HepG2 (cell line): ENCODE measurements at regions not wholly inside any gene's neighbourhood (a gene's known extent, or its start where the extent isn't known, plus 50 kb on each side); places are given as distances from the start of the nearest gene placed in this dataset.

Experiments used
- ATAC-seq: fragments of 200-7000 bp; cut with Tn5 transposase; 3 replicates; pipeline ENCODE4 v1.9.1; 2020; ENCODE audit warnings: mild to moderate bottlenecking, moderate library complexity
- BruUV-seq: library from RNA; stranded (reverse); fragments of 400-500 nt; replicated peaks from 2 replicates; lab custom pipeline; 2021; lab: Mats Ljungman, UMichigan
- CTCF ChIA-PET: fragments of 300-600 bp; formaldehyde crosslinking; extraction: SDS; loops from one replicate; lab custom pipeline; 2021; ENCODE audit warnings: low total read pairs, inconsistent platforms, low intra/inter-chr PET ratio; lab: Yijun Ruan, JAX
- POLR2A ChIA-PET: fragments of 350-600 bp; sonication (Branson Sonifier 250); formaldehyde crosslinking; loops from one replicate; lab custom pipeline; 2020; ENCODE audit warnings: antibody characterized with exemption, inconsistent platforms; lab: Yijun Ruan, JAX
- DNase-seq: peaks from one replicate; pipeline ENCODE4 v3.0.0-alpha.2; 2015; ENCODE audit warnings: low spot score
- FAIRE-seq: peaks from 3 replicates; lab custom pipeline; 2011; peaks lifted over from hg19 to GRCh38; lab: Jason Lieb, UNC
- H2AFZ ChIP-seq: one replicate; pipeline ENCODE4 v1.6.1; 2011; ENCODE audit warnings: low read length, inconsistent platforms
- H3K27ac ChIP-seq: fragments of 300-600 bp; 3 replicates; pipeline ENCODE4 v1.8.0; 2011; ENCODE audit warnings: mixed run types, mild to moderate bottlenecking, mixed read lengths, low read length, inconsistent platforms; ENCODE audit not compliant: insufficient read depth; ENCODE audit errors: extremely low read length
- H3K27me3 ChIP-seq, 2 experiments: fragments of 200-600 bp in 1 of 2; 2 replicates in 1 of 2; 3 replicates in 1 of 2; pipeline versions ENCODE4 v1.6.0 to v1.8.0; 2011; ENCODE audit warnings: low read length in 2 of 2, mild to moderate bottlenecking in 2 of 2, moderate library complexity in 2 of 2, inconsistent platforms in 1 of 2; ENCODE audit not compliant: insufficient read depth in 2 of 2, control insufficient read depth in 1 of 2
- H3K36me3 ChIP-seq, 2 experiments: fragments of 200-600 bp in 1 of 2; replicated peaks in 1 of 2; 2 replicates in 1 of 2; 3 replicates in 1 of 2; pipeline versions ENCODE4 v1.5.1 to v1.8.0; 2011; ENCODE audit warnings: low read length in 2 of 2, inconsistent platforms in 1 of 2; ENCODE audit not compliant: insufficient read depth in 2 of 2, control insufficient read depth in 1 of 2
- H3K4me1 ChIP-seq: 2 replicates; pipeline ENCODE4 v1.5.1; 2012; ENCODE audit warnings: low read length, inconsistent platforms; ENCODE audit not compliant: insufficient read depth
- H3K4me2 ChIP-seq: 2 replicates; pipeline ENCODE4 v1.6.0; 2011; ENCODE audit warnings: low read depth, low read length, inconsistent platforms
- H3K4me3 ChIP-seq, 3 experiments: fragments of 200-600 bp in 1 of 3; sonication (generic), shearing (Covaris generic) in 1 of 3; replicated peaks in 1 of 3; 2 replicates each; pipeline ENCODE4 v1.5.1; 2011 to 2016; ENCODE audit warnings: low read length in 3 of 3, inconsistent platforms in 2 of 3, low read depth in 2 of 3, mild to moderate bottlenecking in 2 of 3, control low read depth in 1 of 3, mixed read lengths in 1 of 3; ENCODE audit not compliant: insufficient read depth in 1 of 3
- H3K79me2 ChIP-seq: one replicate; pipeline ENCODE4 v1.6.1; 2011; ENCODE audit warnings: low read length, inconsistent platforms; ENCODE audit not compliant: insufficient read depth
- H3K9ac ChIP-seq: 2 replicates; pipeline ENCODE4 v1.6.0; 2011; ENCODE audit warnings: mild to moderate bottlenecking, low read depth, low read length, inconsistent platforms; ENCODE audit not compliant: insufficient read depth
- H3K9me3 ChIP-seq: 2 replicates; pipeline ENCODE4 v1.5.1; 2012; ENCODE audit warnings: mild to moderate bottlenecking, low read length
- H4K20me1 ChIP-seq: 2 replicates; pipeline ENCODE4 v1.6.0; 2011; ENCODE audit warnings: inconsistent platforms, mild to moderate bottlenecking, low read length, moderate library complexity; ENCODE audit not compliant: insufficient read depth
- EED ChIP-seq: sonication (generic); formaldehyde crosslinking; IDR thresholded peaks from 2 replicates; pipeline ENCODE4 v1.5.0; 2020; ENCODE audit warnings: mild to moderate bottlenecking, missing genetic modification reagents
- MIER3 ChIP-seq: IDR thresholded peaks from 2 replicates; pipeline ENCODE4 v1.6.1; 2016; ENCODE audit warnings: missing compliant biosample characterization, borderline replicate concordance
- MTA3 ChIP-seq: sonication (generic); formaldehyde crosslinking; IDR thresholded peaks from 2 replicates; pipeline ENCODE4 v1.4.0; 2020; ENCODE audit warnings: missing genetic modification reagents
- TBX2 ChIP-seq: sonication (generic); formaldehyde crosslinking; IDR thresholded peaks from 2 replicates; pipeline ENCODE4 v1.5.0; 2020; ENCODE audit warnings: missing genetic modification reagents, mild to moderate bottlenecking, borderline replicate concordance
- ZNF260 ChIP-seq: sonication (generic); formaldehyde crosslinking; IDR thresholded peaks from 2 replicates; pipeline ENCODE4 v1.4.0; 2020; ENCODE audit warnings: missing genetic modification reagents, low read depth, mild to moderate bottlenecking, borderline replicate concordance
- ZNF282 ChIP-seq: fragments of 450-650 bp; IDR thresholded peaks from 2 replicates; pipeline ENCODE4 v1.6.1; 2018; ENCODE audit not compliant: partially characterized antibody
- ZNF510 ChIP-seq: sonication (generic); formaldehyde crosslinking; IDR thresholded peaks from 2 replicates; pipeline ENCODE4 v1.4.0; 2020; ENCODE audit warnings: low read depth, mild to moderate bottlenecking, missing genetic modification reagents
- WGBS: methylation state at CpG from one replicate; pipeline ENCODE4 v1.1.6; 2017; ENCODE audit warnings: low lambda C conversion rate; 5-methylcytosine and 5-hydroxymethylcytosine counted together
- in situ Hi-C: cut with HindIII; loops from 2 replicates; pipeline ENCODE4 v1.10.0; 2017; ENCODE audit warnings: low pct_unique_long_range_greater_than_20kb; ENCODE audit not compliant: extremely low pct_ligation_motif_present
- intact Hi-C: fragments of 100-400 bp; cut with micrococcal nuclease; formaldehyde crosslinking; loops from one replicate; pipeline ENCODE4 v1.10.0; 2022; ENCODE audit not compliant: unreplicated experiment
- TF ChIP-seq, protein P1 (sequence below), 2 experiments: fragments of 450-650 bp in 1 of 2; sonication (generic) in 1 of 2; formaldehyde crosslinking in 1 of 2; IDR thresholded peaks; 2 replicates each; pipeline versions ENCODE4 v1.6.1 to v1.8.0; 2016 to 2022; ENCODE audit warnings: antibody characterized with exemption in 1 of 2, mild to moderate bottlenecking in 1 of 2, missing genetic modification reagents in 1 of 2
- TF ChIP-seq, protein P2 (sequence below): sonication (generic); formaldehyde crosslinking; IDR thresholded peaks from 2 replicates; pipeline ENCODE4 v1.4.0; 2020; ENCODE audit warnings: missing genetic modification reagents

DNA sequence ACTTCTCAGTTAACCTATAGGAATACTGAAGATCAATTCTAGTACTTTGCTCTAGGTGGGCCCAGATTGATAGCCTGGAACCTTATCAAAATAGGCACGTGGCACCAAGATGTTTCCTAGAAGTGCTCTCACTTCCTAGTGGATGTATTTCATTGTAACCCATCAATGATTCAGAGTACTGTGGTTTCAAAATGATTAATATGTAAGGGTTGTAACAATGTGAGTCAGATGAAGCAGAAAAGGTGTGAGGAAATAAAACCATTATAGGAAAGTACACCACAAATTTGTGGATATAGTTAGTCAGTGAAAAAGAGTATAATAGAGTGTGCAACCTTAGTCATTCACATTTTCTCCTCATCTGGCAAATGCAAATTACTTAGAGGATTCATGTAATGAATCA is 177.3 kb upstream of the FST start:
- H3K4me1 ChIP-seq = no peaks in the 10 kb centered on the region
- intact Hi-C loops (no loop called here), in situ Hi-C loops (no loop called here)
- H3K27ac ChIP-seq = no peak overlapping the region
- CTCF ChIA-PET = no interaction called here
- H3K27me3 ChIP-seq = no peaks in the 10 kb centered on the region
- H3K4me2 ChIP-seq = no peak overlapping the region
- FAIRE-seq (no peak), ATAC-seq (no peak), DNase-seq (no peak)
- no TSS peak for BruUV-seq
- no peak overlapping the region for H2AFZ ChIP-seq
- POLR2A ChIA-PET = no interaction called here
- H4K20me1 ChIP-seq = no peaks in the 10 kb centered on the region
- 0% methylated on average over 1 of the region's 1 CpG for WGBS
- no peaks in the 10 kb centered on the region for H3K79me2 ChIP-seq
- H3K36me3 ChIP-seq = no peaks in the 10 kb centered on the region
- no peak overlapping the region for H3K4me3 ChIP-seq
- H3K9me3 ChIP-seq = no peaks in the 10 kb centered on the region
- H3K9ac ChIP-seq = no peak overlapping the region
- TF ChIP-seq EED (CRISPR knock-in tag) = no peak
- TF ChIP-seq ZNF510 (CRISPR knock-in tag) = no peak
- no peak for TF ChIP-seq ZNF260 (CRISPR knock-in tag)
- TF ChIP-seq MTA3 (CRISPR knock-in tag) = no peak
- TF ChIP-seq ZNF282 = no peak
- TF ChIP-seq MIER3 (CRISPR knock-in tag) = no peak
- TF ChIP-seq, protein P1, sequence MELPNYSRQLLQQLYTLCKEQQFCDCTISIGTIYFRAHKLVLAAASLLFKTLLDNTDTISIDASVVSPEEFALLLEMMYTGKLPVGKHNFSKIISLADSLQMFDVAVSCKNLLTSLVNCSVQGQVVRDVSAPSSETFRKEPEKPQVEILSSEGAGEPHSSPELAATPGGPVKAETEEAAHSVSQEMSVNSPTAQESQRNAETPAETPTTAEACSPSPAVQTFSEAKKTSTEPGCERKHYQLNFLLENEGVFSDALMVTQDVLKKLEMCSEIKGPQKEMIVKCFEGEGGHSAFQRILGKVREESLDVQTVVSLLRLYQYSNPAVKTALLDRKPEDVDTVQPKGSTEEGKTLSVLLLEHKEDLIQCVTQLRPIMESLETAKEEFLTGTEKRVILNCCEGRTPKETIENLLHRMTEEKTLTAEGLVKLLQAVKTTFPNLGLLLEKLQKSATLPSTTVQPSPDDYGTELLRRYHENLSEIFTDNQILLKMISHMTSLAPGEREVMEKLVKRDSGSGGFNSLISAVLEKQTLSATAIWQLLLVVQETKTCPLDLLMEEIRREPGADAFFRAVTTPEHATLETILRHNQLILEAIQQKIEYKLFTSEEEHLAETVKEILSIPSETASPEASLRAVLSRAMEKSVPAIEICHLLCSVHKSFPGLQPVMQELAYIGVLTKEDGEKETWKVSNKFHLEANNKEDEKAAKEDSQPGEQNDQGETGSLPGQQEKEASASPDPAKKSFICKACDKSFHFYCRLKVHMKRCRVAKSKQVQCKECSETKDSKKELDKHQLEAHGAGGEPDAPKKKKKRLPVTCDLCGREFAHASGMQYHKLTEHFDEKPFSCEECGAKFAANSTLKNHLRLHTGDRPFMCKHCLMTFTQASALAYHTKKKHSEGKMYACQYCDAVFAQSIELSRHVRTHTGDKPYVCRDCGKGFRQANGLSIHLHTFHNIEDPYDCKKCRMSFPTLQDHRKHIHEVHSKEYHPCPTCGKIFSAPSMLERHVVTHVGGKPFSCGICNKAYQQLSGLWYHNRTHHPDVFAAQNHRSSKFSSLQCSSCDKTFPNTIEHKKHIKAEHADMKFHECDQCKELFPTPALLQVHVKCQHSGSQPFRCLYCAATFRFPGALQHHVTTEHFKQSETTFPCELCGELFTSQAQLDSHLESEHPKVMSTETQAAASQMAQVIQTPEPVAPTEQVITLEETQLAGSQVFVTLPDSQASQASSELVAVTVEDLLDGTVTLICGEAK (IDR thresholded peaks at IDR 0.05) = no peak
- TF ChIP-seq, protein P1 (CRISPR knock-in tag; IDR thresholded peaks at IDR 0.05) = no peak
- TF ChIP-seq TBX2 = no peak
- TF ChIP-seq, protein P2, sequence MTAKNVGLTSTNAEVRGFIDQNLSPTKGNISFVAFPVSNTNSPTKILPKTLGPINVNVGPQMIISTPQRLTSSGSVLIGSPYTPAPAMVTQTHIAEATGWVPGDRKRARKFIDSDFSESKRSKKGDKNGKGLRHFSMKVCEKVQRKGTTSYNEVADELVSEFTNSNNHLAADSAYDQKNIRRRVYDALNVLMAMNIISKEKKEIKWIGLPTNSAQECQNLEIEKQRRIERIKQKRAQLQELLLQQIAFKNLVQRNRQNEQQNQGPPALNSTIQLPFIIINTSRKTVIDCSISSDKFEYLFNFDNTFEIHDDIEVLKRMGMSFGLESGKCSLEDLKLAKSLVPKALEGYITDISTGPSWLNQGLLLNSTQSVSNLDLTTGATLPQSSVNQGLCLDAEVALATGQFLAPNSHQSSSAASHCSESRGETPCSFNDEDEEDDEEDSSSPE (CRISPR knock-in tag) = no peak
